GM18499 (cell line): ENCODE measurements at regions not wholly inside any gene's neighbourhood (a gene's known extent, or its start where the extent isn't known, plus 50 kb on each side); places are given as distances from the start of the nearest gene placed in this dataset.
"Not testable (repeated sequence)": the region's sequence is repeated elsewhere in the genome, so short reads cannot be mapped to it uniquely, and the experiment has no call there.

Source experiments
- ATAC-seq: cut with Tn5 transposase; IDR thresholded peaks from one replicate; pipeline ENCODE4 v1.9.1; 2021; ENCODE audit warnings: moderate number of reproducible peaks; ENCODE audit not compliant: insufficient read depth, unreplicated experiment

DNA sequence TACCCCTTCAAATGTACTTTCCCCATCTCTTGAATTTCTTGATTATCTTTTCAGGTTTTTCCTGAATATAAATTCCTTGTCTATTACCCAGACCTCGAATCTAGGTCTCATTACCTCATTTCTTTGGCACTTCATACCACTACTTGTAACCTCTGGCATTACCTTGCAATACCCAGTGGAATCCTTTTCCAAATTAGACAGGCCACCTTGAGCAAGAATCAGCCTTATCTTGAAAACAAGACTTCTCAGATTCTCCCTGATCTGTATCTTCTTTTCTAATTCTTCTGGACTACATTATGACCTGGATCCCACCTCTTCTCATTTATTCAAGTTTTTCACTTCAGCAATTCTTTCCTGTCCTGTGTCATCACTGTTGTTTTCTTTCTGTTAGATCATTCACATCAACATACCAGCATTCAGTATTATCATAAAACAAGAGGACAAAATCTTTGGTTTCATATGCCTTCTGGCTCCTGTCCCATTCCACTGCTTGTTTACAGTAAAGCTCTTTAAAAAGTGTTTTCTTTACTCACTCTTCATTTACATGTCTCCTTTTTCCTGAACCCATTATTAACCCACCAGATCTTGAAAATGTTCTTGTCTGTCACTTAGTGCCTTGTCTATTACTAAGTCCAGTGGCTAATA is 275.6 kb upstream of the HS3ST1 start:
- ATAC-seq = no peak

DNA sequence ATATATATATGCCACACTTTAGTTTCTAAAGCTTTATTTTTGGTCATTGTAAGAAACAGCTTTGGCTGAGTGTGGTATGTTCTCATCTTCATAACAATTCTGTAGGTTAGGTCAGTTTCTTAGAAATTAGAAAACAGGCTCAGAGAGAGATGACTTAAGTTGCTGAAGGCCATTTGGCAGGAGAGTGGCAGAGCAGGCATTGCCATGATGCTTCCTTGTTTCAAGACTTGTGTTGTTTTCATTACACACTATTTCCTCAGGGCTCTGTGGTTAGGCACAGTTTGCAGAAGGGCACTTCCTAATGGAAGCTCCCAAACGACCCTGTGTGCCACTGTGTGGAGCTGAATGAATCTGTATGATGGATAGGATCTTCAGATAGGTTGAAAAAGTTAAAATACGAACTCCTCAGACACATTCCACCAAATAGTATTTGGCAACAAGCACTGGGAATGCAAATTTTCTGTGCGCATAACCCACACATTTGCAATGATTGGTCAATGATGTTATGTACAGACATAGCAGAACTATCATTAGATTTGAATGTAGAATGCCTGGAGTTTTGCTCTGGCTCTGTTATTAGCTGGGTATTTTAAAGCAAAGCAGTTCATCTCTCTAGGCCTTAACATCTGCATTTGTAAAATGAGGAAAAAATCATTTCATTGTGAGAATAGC is 274.3 kb upstream of the HS3ST1 start:
- ATAC-seq = no peak

- ATAC-seq = no peak
These were observed 273.5 kb upstream of the HS3ST1 start for GRCh38 chr4:11701966-11702725.

- no peak for ATAC-seq
These were observed 272.1 kb upstream of the HS3ST1 start for GRCh38 chr4:11700751-11701226.

DNA sequence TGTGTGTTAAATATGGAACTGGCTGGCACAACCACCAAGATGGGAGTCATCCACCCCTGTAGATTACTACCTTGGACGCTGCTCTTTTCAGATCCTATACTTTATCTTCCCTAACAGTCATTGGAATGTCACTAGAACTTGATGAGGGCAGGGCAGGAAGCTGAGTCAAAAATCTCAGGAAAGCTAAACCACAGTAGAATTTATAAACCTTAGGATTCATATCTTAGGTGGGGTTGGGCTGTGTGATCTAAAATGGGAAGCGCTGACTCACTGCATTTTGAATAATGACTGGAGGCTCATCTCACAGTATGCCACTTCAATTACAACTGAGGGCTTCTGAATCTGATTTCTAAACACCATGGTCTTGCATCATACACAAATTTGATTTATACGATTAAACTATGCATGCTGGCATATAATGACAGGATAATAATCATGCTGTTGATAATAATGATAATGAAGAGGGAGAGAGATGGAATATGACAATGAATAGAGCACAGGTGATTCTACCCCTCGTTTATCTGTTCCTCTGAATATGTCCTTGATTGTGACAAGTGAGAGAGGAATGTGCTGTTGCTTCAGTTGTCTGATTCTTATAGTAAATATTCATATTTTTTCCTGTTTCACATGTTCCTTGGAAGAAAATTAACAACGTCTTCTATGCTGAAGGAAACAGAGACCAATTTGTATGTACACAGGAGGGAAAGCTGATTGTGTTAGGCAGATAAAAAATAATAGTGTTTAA is 270.3 kb upstream of the HS3ST1 start:
- ATAC-seq = no peak

DNA sequence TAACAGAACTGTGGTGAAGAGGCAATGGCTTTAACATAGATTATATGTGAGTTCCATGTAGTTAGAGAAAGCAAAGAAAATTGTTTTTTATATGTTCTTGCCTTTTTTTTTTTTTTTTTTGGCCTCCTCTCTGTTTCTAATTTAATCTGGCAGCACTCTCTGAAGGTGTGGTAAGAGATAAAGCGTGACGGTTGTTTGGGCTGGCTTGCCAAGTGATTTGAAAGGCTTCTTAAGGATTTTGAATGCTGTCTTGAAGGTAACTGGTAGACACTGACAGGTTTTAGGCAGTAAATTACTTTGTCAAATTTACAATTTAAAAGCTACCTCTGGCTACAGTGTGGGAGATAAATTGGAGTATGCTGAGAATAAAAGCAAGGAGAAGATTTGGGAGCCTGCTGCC is 269.3 kb upstream of the HS3ST1 start:
- ATAC-seq = no peak

DNA sequence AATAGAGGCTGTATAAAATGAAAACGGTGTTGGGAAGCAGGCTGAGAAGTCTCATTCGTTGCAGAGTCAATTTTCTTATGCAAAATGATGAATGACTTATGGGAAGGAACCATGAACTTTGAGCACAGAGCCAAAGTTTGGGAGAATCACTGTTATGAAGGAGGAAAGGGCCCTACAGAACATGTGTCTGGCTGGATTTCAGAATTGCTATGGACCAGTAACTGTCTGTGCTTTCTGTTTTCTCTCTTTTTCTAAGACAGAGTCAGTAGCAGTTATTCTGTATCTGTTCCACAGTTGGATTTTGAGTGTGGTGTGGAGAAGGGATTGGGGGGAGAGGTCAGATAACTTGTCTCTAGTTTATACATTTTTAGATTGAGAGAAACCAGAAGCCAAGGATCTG is 265.0 kb upstream of the HS3ST1 start:
- ATAC-seq = no peak

DNA sequence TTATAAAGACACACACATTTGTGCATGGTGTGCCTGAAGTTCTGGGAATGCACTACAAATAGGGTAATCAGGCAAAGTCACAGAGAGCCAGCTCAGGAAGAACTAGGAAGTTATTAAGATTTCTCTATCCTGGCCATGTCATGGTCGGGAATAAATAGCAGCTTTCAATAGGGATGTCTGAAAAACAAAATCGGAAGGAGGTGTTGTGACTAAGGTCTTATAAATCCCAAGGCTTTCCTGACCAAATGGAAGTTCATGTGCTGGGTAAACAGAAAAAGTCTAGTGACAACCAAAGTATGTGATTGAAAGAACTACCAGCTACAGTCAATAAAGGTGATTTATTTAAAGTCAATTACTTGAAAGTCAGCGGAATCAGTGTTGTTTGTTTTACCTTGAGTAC is 262.5 kb upstream of the HS3ST1 start:
- no peak for ATAC-seq

GRCh38 chr4:11687727-11688126 is 259.0 kb upstream of the HS3ST1 start:
- ATAC-seq = no peak

GRCh38 chr4:11685481-11685880 is 256.8 kb upstream of the HS3ST1 start:
- no peak for ATAC-seq

DNA sequence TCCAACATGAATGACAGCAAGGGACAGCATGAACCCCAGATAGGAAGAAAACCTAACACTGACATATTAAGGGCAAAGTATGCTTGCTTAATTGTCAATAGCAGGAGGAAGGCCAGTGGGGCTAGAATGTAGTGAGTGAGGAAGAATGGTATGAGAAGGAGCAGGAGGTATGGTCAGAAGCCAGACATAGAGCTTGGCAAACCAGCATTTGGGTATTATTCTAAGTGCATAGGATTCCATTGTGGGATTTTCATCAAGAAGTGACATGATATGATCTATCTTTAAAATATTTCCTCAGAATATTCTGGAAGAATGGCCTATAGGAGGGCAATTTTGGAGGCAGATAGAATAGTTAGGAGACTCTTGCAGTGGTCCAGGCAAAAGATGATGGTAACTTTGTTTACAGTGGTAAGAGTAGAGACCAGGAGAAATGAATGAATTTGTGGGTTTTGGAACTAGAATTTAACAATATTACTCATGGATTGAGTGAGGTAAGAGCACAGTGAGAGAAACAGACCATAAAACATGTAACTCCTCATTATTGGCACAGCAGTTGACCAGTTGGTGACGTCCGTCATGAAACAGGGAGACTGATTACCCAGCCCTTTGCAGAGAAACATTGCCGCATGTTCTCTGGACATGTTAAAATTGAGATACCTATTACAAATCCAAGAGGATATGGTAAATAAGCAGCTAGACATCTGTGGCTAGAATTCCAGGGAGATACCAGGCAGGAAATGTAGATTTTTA is 246.5 kb upstream of the HS3ST1 start:
- ATAC-seq = no peak

DNA sequence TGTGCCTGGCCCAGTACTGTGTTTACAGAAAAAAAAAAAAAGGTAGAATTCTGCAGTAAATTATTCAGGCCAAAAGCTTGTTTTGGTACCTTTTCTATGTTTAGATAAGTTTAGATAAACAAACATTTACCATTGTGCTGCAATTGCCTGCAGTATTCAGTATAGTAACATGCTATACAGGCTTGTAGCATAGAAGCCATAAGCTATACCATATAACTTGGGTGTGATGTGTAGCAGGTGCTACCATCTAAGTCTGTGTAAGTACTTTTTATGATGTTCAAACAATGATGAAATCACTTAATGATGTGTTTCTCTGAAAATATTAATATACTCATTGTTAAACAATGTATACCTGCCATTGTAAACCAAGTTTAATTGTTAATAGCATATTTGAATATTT is 241.6 kb upstream of the HS3ST1 start:
- no peak for ATAC-seq

GRCh38 chr4:11669156-11669555 is 240.5 kb upstream of the HS3ST1 start:
- no peak for ATAC-seq

GRCh38 chr4:11663114-11663513 is 234.4 kb upstream of the HS3ST1 start:
- no peak for ATAC-seq

- no peak for ATAC-seq
These were observed 222.3 kb upstream of the HS3ST1 start for GRCh38 chr4:11650801-11651596.

DNA sequence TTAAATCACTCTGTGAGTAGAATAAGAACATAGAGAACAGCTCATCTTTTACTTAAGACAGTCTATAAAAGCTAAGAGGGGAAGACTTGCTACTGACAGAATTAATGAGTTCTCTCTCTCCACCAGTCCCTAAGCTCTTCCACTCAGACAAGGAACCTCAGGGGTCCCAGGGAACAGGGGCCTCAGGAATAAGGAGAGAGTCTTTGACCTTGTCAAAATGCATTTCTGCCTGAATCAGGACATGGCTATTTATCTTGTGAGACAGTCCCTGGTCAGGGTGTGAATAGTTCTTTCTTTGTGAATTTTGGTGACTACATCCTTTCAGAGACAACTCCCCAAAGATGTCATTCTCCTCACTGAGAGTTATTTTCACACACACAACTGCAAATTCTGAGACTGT is 218.7 kb upstream of the HS3ST1 start:
- no peak for ATAC-seq

GRCh38 chr4:11643081-11643480 is 214.4 kb upstream of the HS3ST1 start:
- not testable (repeated sequence) for ATAC-seq

GRCh38 chr4:11640584-11640983 is 211.9 kb upstream of the HS3ST1 start:
- ATAC-seq = no peak

GRCh38 chr4:11636551-11636950 is 207.9 kb upstream of the HS3ST1 start:
- no peak for ATAC-seq
